Cerebellar nuclear complex (tissue), 1 donor: ENCODE measurements at regions not wholly inside any gene's neighbourhood (a gene's known extent, or its start where the extent isn't known, plus 50 kb on each side); places are given as distances from the start of the nearest gene placed in this dataset.
"Not testable (repeated sequence)": the region's sequence is repeated elsewhere in the genome, so short reads cannot be mapped to it uniquely, and the experiment has no call there.

ENCODE experiments used
- DNase-seq, 2 experiments: peaks; one replicate each; lab custom pipeline; 2025; lab: John Stamatoyannopoulos, UW

GRCh38 chr12:89064151-89064550 lies 288.1 kb downstream of the DUSP6 start:
- no peak for DNase-seq

- DNase-seq: no peak
Measured at GRCh38 chr12:89062996-89063395, 289.3 kb downstream of the DUSP6 start.

DNA sequence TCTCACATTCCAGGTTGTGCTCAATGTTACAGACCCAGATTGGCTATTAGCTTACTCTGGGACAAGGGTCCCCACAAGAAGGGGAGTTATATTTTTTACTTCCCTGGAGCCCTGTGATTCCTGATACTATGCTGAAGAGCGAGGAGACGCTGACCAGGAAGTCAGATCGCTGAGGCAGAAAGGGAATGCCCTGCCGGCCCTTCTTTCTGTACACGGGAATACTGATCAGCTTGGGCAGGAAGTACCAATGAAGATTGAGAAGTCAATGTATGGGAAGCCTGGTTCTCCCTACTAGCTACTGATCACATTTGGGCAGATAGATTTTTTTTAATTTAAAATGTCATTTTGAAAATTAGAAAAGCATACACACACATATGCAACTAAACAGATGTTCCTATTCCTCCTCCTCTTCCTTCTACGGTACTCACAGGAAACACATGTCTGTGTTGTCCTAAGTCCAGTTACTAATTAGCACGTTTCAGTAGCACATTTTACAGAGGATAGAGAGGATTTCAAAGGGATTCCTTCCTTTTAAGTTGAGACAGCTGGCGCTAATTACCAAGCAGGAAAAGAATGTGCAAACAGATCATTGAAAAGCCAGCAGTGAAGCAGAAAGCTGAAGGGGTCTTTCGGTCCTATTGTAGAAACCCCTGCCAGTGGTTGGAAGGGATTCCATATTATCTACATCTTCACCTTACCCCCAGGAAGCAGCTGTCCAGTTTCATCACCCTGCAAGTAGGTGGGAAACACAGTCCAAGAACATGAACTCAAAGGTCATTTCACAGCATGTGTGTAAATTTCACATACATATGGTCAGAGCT lies 292.4 kb downstream of the DUSP6 start:
- DNase-seq: no peak

GRCh38 chr12:89059056-89059455 lies 293.2 kb downstream of the DUSP6 start:
- DNase-seq: no peak

GRCh38 chr12:89058402-89058801 lies 293.9 kb downstream of the DUSP6 start:
- DNase-seq: no peak

- DNase-seq: not testable (repeated sequence)
Measured at GRCh38 chr12:89053817-89054216, 298.5 kb downstream of the DUSP6 start.

GRCh38 chr12:89051065-89051677 lies 301.1 kb downstream of the DUSP6 start:
- DNase-seq: no peak

- no peak for DNase-seq
Measured at GRCh38 chr12:89047856-89048418, 304.4 kb downstream of the DUSP6 start.

DNA sequence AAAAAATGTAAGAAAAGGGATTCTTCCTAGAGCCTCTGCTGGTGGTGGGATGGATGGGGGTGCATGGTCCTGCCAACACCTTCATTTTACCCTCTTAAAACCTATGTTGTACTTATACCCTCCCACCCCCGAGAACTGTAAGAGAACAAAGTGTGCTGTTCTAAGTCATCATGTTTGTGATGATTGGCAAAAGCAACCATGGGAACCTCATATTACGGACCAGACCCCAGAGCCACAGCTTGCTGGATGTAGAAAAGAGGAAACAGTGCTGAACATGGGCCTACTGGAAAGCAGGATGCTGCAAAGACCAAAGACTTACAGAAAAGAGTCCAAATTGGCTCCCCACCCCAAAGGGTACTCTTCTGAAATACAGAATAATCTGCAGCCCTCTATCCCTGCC lies 311.2 kb downstream of the DUSP6 start:
- no peak for DNase-seq

DNA sequence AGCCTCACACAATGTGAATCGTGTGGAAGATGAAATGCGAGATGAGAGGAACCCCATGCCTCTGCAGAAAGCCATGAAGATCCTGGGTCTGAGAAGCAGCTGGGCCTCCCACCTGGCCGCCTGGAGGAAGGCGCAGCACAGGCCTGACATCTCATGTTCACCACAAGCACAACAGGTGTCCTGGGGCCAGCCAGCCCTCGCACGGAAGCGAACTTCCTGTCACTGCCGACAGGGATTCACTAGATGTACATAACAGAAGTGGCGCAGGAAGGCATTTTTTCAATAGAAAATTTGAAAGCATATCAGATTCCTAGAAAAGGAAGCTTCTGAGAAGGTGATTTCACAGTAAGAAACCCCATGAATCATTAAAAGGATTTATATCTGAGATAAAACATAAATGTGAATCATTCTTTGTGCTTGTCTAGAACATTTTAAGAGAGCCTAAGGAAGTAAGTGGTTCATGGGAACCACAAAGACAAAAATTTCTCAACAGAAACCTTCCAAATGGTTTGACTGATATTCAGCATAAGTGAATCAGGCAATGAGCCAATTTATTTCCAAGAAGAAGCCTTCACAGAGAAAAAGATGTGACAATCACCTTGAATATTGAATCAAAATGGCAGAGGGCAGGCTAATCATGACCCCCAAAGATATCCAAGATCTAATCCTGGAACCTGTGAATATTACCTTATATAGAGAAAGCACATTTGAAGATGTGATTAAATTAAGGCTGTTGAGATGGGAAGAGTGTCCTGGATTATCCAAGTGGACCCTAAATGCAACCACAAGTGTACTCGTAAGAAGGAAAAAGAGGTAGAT lies 311.9 kb downstream of the DUSP6 start:
- DNase-seq: no peak

GRCh38 chr12:89038831-89039512 lies 313.3 kb downstream of the DUSP6 start:
- DNase-seq: no peak

GRCh38 chr12:89033062-89033461 lies 319.2 kb downstream of the DUSP6 start:
- DNase-seq: no peak

DNA sequence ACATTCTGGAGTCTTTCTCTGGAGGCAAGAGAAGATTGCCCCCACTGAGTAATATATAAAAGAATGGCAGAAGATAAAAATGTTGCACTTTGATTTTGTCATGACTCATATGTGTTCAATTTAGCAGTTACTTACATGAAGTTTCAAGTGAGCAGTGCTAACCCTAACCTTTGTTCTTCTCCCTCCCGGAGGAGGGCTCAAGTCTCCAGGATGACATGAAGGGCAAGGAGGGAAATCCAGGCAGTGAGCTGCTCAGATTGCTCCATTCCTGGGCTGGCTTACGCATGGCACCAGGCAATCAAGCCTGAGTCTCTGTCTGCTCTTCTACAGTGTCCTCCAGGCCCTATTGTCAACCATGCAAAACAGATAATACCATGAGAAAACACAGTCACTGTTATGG lies 322.3 kb downstream of the DUSP6 start:
- DNase-seq: no peak

GRCh38 chr12:89024580-89024979 lies 327.7 kb downstream of the DUSP6 start:
- no peak for DNase-seq

- DNase-seq: no peak
Measured at GRCh38 chr12:89023936-89024335, 328.4 kb downstream of the DUSP6 start.

DNA sequence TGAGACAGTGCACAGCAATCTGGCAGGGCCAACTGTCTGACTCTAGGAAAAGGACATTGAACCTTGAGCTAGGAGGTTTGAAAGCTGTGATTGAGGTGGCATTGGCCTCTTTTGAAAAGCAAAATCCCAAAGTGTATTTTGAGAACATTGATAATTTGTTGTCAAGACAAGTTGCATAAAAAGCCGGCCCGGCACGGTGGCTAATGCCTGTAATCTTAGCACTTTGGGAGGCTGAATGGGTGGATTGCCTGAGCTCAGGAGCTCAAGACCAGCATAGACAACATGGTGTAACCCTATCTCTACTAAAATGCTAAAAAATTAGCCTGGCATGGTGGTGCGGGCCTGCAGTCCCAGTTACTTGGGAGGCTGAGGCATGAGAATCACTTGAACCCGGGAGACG lies 331.6 kb downstream of the DUSP6 start:
- DNase-seq: no peak

GRCh38 chr12:89020121-89020480 lies 332.2 kb downstream of the DUSP6 start:
- no peak for DNase-seq

GRCh38 chr12:89019439-89020120 lies 332.7 kb downstream of the DUSP6 start:
- DNase-seq: peak in 1 of 2 experiments; percentile 13

- no peak for DNase-seq
Measured at GRCh38 chr12:89016970-89017778, 335.1 kb downstream of the DUSP6 start.

- no peak for DNase-seq
Measured at GRCh38 chr12:89015419-89015818, 336.9 kb downstream of the DUSP6 start.
